GM18499 (cell line): ENCODE measurements at regions not wholly inside any gene's neighbourhood (a gene's known extent, or its start where the extent isn't known, plus 50 kb on each side); places are given as distances from the start of the nearest gene placed in this dataset.

Source experiments
- ATAC-seq: cut with Tn5 transposase; IDR thresholded peaks from one replicate; pipeline ENCODE4 v1.9.1; 2021; ENCODE audit warnings: moderate number of reproducible peaks; ENCODE audit not compliant: insufficient read depth, unreplicated experiment

DNA sequence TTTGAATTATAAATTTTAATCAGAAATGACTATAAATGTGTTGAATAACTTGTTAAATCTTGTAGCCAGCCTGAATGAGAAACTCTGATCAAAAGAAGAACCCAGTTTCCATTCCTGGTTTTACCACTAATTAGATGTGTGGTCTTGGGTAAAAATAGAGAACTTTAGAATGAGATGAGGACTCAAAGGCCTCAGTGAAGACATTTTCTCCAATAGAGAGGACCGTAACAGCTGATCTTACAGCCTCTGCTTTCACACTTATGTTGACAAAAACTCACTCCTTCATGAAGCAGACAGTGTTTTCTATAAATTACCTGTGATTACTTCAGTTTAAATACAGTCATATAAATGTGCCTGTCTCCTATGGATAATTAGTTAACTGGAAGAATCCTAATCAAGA, 200.1 kb upstream of the MEOX2 start:
- ATAC-seq: no peak

DNA sequence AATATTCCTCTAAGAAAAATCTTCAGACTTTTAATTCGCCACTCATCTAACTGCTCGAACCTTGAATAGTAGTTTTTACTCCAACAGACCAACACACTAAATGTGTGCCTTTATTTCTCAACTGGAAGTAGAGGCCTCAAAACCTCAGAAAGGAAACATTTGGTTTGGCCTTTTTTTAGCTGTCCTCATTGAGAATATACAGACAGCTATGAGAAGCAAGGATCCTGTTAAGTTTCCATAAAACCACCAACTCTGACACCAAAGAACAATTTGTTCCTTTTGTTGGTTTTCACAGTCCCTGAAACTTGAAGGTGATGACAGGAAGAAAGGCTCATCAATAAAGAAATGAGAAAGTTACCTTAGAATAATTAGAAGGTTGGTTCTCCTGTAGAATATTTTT, 199.2 kb upstream of the MEOX2 start:
- no peak for ATAC-seq

DNA sequence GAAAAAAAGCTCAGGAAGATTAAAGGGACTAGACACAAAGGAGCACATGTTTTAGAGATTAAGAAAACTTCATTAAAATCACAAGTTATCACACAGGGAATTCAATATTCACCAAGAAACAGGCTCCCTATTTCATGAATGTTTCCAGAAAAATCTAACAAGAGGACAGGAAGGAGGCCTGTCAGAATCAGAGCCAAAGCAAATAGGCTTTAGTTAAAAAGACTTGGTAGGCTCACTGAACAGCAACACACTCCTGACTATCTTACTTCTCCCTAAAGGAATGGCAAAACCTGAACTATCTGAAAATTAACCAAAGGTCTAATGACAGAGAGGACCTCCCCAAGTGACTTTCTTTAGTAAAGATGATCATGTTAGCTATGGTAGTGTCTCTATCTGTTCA, 188.3 kb upstream of the MEOX2 start:
- no peak for ATAC-seq

DNA sequence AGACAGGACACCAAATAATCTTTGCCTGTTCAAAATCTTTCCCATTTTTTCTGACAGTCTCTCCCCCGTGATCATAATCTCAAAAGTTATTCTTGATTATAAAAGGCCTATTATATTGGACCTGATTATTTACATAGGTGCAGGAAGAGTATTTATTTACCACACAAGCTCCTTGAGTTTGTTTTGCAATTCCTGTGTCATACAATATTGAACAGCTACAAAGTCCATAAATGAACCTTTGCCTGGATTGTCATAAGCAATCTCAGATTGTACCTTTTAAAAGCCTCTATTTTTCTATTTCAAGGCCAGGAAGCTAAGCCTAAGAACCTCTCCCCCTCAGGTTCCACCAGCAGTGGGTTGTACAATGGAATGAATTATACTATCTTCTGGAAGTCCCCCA, 183.9 kb upstream of the MEOX2 start:
- ATAC-seq: no peak

DNA sequence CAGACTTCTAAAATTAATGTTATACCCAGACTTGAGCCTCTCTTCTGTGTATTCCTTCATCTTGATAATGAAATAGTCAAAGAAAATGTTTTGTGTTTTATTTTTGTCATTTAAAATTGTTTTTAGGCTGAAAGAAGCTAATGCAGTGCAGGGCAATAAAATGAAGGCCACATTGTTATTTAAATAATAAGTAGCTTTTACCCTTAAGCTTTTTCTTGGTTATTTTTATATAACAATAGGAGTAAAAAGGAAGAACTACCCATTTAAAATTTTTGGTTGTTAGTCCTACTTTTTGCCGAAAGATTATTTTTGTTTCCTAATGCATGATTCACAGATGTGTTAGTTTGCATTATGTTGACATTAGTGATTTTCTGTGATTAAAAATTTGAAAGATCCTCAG, 181.0 kb upstream of the MEOX2 start:
- no peak for ATAC-seq

DNA sequence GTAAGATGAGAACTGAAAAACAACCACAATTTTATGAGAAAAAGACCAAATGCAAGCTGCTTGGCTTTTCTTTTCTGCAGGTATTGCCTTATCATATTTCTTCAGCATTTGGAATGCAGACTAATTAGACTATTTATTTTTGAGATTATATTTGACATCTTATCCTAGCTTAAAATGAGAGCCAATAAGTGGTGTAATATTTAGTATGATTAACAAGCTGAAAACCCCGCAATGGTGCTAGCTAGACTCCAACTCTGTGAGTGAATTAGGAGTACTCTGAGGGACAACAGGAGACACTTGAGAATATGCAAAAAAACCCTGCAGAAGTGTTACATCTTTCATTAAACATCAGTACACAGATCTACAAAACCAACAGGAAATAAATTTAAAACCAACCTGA, 180.3 kb upstream of the MEOX2 start:
- no peak for ATAC-seq

DNA sequence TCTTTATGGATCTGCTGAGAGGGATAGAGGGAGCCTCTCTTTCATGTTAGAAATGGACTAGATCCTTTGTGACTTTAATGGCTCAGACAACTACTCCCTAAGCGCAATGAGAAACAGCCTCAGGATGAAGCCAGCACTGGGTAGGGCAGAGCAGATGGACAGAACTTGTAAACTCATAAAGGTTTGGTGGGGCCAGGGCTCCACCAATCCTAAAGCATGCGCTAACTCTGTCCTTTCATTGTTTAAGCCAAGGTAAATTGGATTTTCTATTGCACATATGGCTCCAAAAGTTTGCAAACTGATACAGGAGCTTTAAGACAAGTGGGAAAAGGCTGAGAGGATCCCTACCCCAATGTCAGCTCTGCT, 178.1 kb upstream of the MEOX2 start:
- ATAC-seq: no peak

DNA sequence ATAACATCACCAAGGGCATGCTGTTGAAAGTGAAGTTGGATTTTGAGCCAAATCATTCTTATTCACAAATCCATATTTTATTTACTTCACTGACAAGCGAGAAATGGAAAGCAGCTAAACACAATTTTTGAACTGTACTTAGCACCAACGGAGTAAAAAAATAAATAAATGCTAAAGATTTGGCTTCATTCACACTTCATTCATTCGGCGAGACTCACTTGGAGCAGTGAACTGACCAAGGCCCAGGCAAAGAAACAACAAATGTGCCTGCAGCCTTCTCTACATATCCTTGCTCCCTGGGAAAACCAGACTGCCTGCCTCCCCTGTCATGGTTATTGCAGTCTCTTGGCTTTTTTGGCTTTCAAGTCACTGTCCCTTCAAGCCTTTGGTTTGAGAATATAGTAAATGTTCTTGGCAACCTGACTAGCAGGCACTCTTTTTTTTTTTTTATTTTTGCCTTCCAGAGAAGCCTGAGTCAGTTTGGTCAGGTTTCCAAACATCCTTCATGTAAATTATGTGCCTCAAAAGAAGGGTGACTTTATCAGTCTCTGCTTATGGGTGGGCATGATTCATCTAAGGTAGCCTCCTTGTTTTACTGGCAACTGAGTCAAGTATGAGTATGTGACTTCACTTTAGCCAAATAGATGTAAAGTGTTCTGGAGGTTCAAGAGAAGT, 177.6 kb upstream of the MEOX2 start:
- no peak for ATAC-seq

DNA sequence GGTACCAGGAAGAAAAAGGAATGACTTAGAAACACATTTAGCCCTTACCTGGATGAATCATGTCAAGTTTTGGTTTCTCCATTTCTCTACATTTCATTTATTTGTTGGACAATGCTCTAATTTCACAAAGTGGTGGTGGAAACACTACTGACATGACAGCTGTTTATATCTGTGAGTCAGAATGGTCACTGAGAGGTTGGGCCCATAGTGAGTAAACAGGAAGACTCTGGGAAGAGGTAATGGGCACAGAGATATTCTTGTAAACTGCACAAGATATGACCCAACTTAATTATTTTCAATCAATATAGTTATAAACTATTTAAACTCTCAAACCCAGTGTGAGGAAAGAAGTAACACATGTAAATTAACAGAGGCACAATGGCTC, 176.3 kb upstream of the MEOX2 start:
- no peak for ATAC-seq

DNA sequence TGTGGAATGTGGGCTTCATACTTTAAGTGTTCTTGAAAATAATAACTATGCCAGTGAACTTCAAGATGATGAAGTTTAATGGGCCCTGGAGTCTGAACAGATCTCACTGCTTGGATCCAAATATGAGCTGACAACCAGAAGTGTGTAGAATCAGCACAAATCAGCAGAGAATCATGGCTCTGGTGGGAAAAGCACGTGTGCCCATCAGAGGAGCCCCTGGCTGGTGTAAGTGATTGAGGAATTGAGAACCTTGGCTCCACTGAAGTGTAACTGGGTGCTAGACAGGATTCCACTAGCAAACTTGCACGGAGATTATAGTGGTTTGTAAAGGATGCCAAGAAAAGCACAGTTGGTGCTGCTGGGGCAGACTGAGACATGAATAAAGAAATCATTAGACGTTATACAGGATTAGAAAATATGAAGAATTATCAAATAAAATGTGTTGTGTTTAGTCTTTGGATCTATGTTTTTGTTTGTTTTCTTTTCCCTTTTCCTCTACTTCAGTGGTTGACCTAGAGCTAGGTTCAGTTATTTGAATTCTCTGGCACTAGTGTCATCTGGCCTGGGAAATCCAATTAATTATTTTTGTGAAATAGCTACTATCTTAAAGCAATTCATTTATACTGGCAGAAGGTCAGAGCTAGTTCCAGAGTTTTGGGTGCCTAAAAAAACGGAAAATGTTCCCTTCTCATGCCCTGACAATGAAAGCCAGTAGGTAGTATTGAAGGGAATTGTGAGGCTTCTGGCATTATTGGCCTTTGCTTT, 175.7 kb upstream of the MEOX2 start:
- ATAC-seq: no peak

DNA sequence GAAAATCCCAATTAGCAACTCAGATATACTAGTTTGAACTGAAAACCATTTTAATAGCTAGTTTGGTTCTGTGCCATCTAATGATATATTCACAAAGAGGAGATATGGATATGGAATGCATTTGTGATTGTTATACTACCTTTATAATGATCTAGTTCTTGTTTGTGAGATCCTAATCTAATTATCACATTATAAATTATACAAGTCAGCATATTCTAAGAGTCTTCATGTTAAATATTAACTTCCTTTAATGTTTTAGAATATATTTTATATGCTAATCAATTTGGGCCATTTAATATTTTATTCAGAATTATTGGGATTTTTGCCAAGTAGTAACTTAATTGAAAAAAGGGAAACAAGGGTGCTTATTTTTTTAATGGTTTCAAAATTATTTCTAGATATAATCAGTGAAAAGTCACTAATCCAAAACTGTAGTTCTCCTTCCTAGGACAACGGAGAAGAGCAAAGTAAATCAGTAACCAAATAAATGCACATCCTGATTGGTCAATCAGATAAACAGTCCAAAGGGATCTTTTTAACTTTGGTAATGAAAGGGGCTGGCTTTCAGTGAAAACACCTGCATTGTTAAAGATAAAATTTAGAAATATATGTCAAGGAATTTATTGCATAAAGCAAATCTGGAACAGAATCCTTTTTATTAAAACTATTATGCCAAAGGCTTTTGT, 173.9 kb upstream of the MEOX2 start:
- no peak for ATAC-seq

DNA sequence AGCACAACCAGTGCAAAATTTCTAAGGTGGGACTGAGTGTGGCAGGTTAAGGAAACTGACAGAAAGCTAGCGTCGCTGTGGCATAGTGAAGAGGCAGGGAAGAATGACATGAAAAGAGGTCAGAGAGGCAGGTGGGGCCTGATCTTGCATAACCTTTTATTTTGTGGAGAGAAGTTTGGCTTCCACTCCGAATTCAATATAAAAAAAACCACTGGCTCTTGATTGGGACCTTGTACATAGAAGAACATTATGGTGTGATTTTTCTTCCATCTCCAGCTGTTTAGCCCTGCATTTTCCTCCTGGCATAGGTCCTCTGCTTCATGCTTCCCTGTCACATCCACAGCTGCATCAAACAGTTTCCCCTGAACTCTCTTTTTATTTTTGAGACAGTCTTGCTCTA, 170.5 kb upstream of the MEOX2 start:
- ATAC-seq: no peak

DNA sequence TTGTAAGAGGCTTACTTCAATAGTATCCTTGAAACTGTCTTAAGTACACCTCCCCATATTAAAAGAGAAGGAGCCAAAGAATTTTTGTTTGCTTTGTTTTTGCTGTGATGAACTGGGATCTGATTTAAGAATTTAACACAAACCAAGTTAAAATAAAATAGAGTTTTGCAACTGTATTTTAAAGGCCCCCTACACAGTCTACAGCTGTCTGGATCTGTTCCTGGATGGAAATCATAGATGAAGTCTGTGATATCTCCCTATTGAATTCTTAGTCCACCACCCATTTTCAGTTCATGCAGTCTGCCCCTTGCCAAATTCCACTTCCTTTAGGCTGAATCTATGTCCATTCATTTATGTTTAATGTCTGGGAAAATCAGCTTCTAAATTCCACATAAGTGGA, 169.8 kb upstream of the MEOX2 start:
- no peak for ATAC-seq

DNA sequence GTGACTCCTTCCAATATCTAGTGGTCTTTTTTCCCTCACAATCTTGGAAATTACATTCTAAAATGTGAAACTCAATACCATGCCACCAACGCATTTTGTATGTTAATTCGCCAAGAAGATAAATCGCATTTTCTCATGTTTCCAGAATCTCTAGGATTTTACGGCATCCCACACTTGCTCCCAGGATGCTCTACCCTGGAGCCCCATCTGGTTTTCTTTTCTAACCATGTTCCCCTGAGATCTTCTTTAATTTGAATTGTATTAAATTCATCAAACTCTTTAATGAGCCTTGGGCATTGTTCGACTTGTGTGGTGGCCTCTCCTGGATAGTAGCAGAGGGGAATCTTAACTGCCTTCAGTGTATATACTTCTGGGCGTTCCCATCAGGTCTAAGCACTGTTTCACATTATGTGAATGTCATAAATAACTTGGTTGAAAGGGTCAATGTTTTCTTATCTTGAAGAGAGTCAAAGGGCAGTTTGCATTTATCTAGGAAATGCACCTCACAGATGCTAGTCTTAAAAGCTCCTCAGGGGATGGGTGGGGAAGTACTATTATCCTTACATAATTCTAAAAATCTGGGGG, 169.1 kb upstream of the MEOX2 start:
- no peak for ATAC-seq

DNA sequence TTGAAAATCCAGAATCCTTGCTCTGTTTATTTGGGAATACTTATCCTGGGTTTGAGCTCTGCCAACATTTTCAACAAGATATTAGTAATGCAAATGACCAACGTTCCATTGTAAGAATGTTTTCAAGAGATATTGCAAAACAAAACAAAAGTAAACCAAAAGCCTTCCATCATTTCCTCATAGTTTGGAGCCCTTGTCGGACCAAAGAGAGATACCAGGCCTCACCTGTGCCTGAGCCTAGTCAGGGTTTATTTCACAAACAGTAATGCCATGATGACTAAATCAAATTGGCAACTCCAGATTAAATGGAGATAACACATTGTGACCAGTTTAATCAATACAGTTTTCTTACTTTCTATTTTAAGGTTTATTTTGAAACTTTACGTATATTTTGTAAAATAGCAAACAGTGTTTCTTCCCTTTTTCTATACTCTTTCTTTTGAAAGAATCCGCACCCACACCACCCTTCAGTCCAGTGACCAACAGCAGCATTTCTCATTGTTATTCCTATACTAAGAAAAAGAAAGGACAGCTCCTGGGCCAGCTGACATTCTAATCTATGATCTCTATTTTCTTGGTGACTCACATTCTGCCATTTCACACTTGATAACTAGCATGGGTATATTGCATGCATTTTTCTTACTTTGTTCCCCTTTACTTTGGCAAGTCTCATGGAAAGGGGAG, 168.5 kb upstream of the MEOX2 start:
- ATAC-seq: no peak

DNA sequence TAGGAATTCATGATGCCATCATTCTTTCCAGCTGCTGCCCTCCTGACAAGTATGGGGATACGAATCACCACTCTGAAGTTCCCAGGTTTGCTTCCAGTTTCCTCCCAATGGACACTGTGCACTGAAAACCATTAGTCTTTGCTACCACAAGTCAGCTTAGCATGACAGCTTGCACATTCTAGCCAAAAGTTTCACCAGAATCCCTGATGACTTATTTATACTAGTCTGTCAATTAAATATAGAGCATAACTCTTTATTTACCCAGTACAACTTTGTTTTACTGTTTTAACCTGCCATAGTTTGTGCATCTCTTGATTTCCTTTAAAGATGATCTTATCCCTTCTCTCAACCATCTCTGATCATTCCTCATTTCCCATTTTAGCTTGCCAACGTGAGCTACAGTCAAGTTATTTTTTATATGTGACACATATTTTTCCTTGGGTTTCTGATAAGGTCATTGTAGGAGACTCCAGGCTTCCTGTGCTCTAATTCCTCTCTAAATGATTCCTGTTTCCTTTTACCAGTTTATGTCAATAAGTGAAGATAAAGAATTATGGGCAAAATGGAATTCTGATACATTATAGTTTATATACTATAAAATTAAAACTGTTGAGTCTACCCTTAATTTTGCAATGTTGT, 167.5 kb upstream of the MEOX2 start:
- ATAC-seq: no peak

DNA sequence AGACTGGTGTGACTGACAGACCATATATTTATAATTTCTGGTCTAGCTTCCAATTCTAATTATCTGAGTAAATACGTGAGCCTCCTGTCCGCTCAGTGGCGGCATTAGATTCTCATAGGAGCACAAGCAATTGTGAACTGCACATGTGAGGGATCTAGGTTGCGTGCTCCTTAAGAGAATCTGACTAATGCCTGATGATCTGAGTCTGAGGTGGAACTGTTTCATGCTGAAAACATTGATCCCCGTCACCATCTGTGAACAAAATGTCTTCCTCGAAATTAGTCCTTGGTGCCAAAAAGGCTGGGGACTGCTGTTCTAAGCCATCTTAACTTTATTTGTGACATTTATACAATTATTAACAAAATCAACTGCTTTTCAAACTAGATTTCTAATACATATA, 164.7 kb upstream of the MEOX2 start:
- ATAC-seq: no peak

DNA sequence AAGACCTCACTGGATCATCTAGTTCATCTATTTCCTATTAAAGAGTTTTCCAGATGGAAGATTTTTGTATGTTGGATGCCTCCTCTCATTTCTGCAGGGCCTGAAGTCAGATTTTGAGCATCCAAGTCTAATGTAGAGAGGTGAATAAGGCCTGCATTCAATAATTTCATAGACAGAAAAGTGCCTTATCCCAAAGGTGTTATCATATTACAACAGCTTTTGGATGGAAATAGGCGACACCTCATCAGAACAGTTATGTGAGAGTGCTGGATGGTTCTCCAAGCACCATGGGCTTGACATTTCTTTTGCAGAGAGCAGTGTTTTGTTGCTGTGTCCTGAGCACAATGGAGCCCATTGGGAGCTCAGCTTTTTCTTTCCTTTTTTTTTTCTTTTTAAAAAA, 162.4 kb upstream of the MEOX2 start:
- no peak for ATAC-seq

DNA sequence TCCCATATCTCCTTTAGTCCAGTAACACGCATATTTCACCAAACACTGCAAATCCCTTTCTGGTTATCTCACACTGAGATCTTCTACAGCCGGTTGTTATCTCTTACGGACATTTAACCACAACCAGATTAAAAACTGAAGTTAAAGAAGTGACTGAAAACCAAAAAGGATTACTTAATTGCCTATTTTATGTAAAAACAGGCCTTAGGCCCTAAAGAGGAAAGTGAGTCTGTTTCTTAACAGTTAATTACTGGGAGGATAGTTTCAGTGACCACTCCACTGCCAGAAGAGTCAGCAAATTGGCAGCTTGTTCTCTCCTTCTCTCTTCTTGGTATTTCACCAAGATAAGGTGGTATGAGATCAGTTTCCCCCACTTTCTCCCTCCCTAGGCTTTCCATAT, 161.9 kb upstream of the MEOX2 start:
- ATAC-seq: no peak

DNA sequence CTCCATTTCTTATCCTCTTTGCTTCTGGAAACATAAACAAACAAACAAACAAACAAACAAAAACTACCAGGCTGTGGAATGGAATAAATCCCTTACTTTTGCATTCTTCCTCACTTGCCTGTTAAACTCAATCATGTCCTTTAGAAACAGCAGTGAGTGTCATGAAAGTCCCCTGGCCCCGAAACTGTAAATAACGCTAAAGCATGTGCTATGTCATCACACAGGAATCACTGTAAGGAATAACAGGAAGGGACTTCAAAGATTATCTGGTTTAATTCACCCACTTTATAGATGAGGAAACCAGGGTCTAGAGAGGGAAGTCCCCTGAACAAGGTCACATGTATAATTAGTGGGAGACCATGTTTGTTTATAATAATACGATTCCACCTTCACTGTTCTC, 159.4 kb upstream of the MEOX2 start:
- no peak for ATAC-seq
